Hepatocyte (in vitro differentiated cells): ENCODE measurements at regions not wholly inside any gene's neighbourhood (a gene's known extent, or its start where the extent isn't known, plus 50 kb on each side); places are given as distances from the start of the nearest gene placed in this dataset.

Source experiments
- DNase-seq: peaks from one replicate; pipeline ENCODE4 v3.0.0-alpha.2; 2016; ENCODE audit warnings: low spot score
- H2AFZ ChIP-seq: fragments of 200-600 bp; sonication (generic); 2 replicates; pipeline ENCODE4 v1.6.0; 2016; ENCODE audit warnings: antibody characterized with exemption, mild to moderate bottlenecking
- H3K27ac ChIP-seq: fragments of 200-600 bp; sonication (generic); 2 replicates; pipeline ENCODE4 v1.5.1; 2016; ENCODE audit warnings: mild to moderate bottlenecking
- H3K27me3 ChIP-seq: fragments of 200-600 bp; sonication (generic); 2 replicates; pipeline ENCODE4 v1.6.1; 2016
- H3K36me3 ChIP-seq: fragments of 200-600 bp; sonication (generic); replicated peaks from 2 replicates; pipeline ENCODE4 v1.5.1; 2016; ENCODE audit warnings: low read depth; ENCODE audit not compliant: insufficient read depth
- H3K4me1 ChIP-seq: fragments of 200-600 bp; sonication (generic); 2 replicates; pipeline ENCODE4 v1.5.1; 2016; ENCODE audit warnings: mild to moderate bottlenecking, moderate library complexity; ENCODE audit not compliant: insufficient read depth
- H3K4me2 ChIP-seq: fragments of 200-600 bp; sonication (generic); 2 replicates; pipeline ENCODE4 v1.6.0; 2016
- H3K4me3 ChIP-seq: fragments of 200-600 bp; sonication (generic); 2 replicates; pipeline ENCODE4 v1.5.1; 2016; ENCODE audit warnings: mild to moderate bottlenecking
- H3K79me2 ChIP-seq: fragments of 200-600 bp; sonication (generic); 2 replicates; pipeline ENCODE4 v1.6.0; 2017; ENCODE audit warnings: mild to moderate bottlenecking
- H3K9me2 ChIP-seq: fragments of 200-600 bp; sonication (generic); replicated peaks from 2 replicates; pipeline ENCODE4 v1.6.0; 2017; ENCODE audit warnings: mild to moderate bottlenecking; ENCODE audit not compliant: insufficient read depth
- H3K9me3 ChIP-seq: fragments of 200-600 bp; sonication (generic); 2 replicates; pipeline ENCODE4 v1.5.1; 2016; ENCODE audit warnings: low read depth, mild to moderate bottlenecking
- H4K20me1 ChIP-seq: fragments of 200-600 bp; sonication (generic); 2 replicates; pipeline ENCODE4 v1.6.0; 2016; ENCODE audit warnings: mild to moderate bottlenecking; ENCODE audit not compliant: insufficient read depth, poor library complexity, severe bottlenecking
- CTCF ChIP-seq: fragments of 200-600 bp; sonication (generic); IDR thresholded peaks from 2 replicates; pipeline ENCODE4 v1.5.1; 2016; ENCODE audit warnings: antibody characterized with exemption, mild to moderate bottlenecking; ENCODE audit not compliant: poor library complexity
- EZH2 ChIP-seq: fragments of 200-600 bp; sonication (generic); IDR thresholded peaks from 2 replicates; pipeline ENCODE4 v1.6.1; 2016; ENCODE audit warnings: antibody characterized with exemption, mild to moderate bottlenecking, borderline replicate concordance
- EZH2phosphoT487 ChIP-seq: fragments of 200-600 bp; sonication (generic); IDR thresholded peaks from one replicate; pipeline ENCODE4 v1.6.1; 2018; ENCODE audit warnings: antibody characterized with exemption, mild to moderate bottlenecking, low read depth, moderate library complexity; ENCODE audit not compliant: unreplicated experiment, severe bottlenecking
- WGBS: methylation state at CpG from one replicate; pipeline ENCODE4 v1.1.6; 2016; ENCODE audit warnings: low lambda C conversion rate; ENCODE audit errors: missing lambda C conversion rate; 5-methylcytosine and 5-hydroxymethylcytosine counted together

- Histone ChIP-seq H3K9me2 (no peaks in the 10 kb centered on the region), H3K4me3 (no peak overlapping the region), H3K79me2 (no peaks in the 10 kb centered on the region), H3K27me3 (no peaks in the 10 kb centered on the region), H3K36me3 (no peaks in the 10 kb centered on the region), H3K9me3 (no peaks in the 10 kb centered on the region), H4K20me1 (no peaks in the 10 kb centered on the region), H3K27ac (no peak overlapping the region), H3K4me1 (no peaks in the 10 kb centered on the region), H3K4me2 (no peak overlapping the region), H2AFZ (no peak overlapping the region)
- no peak for DNase-seq
- WGBS = 91% methylated on average over 2 of the region's 2 CpGs
- TF ChIP-seq EZH2phosphoT487 (no peak), CTCF (no peak), EZH2 (no peak)
Measured at GRCh38 chr4:181424362-181425016, 818.7 kb upstream of the TENM3 start.

GRCh38 chr4:181427076-181427475 lies 816.1 kb upstream of the TENM3 start:
- Histone ChIP-seq H3K79me2 (no peaks in the 10 kb centered on the region), H2AFZ (no peak overlapping the region), H3K27ac (no peak overlapping the region), H3K27me3 (no peaks in the 10 kb centered on the region), H4K20me1 (no peaks in the 10 kb centered on the region), H3K9me3 (no peaks in the 10 kb centered on the region), H3K4me3 (no peak overlapping the region), H3K4me1 (no peaks in the 10 kb centered on the region), H3K9me2 (no peaks in the 10 kb centered on the region), H3K4me2 (no peak overlapping the region), H3K36me3 (no peaks in the 10 kb centered on the region)
- no peak for TF ChIP-seq EZH2
- no peak for TF ChIP-seq CTCF
- TF ChIP-seq EZH2phosphoT487 = no peak
- no peak for DNase-seq
- WGBS = 75% methylated on average over 3 of the region's 3 CpGs

GRCh38 chr4:181431006-181431405 lies 812.2 kb upstream of the TENM3 start:
- H3K9me2 ChIP-seq = no peaks in the 10 kb centered on the region
- WGBS = 29% methylated on average over 1 of the region's 1 CpG
- no peak for DNase-seq
- H3K4me3 ChIP-seq = no peak overlapping the region
- no peaks in the 10 kb centered on the region for H4K20me1 ChIP-seq
- no peak overlapping the region for H3K4me2 ChIP-seq
- no peaks in the 10 kb centered on the region for H3K36me3 ChIP-seq
- H3K4me1 ChIP-seq = no peaks in the 10 kb centered on the region
- H3K79me2 ChIP-seq = no peaks in the 10 kb centered on the region
- no peak overlapping the region for H3K27ac ChIP-seq
- TF ChIP-seq CTCF (no peak), EZH2phosphoT487 (no peak), EZH2 (no peak)
- H2AFZ ChIP-seq = no peak overlapping the region
- no peaks in the 10 kb centered on the region for H3K27me3 ChIP-seq
- no peaks in the 10 kb centered on the region for H3K9me3 ChIP-seq
